AG04450 (cell line): ENCODE measurements at regions not wholly inside any gene's neighbourhood (a gene's known extent, or its start where the extent isn't known, plus 50 kb on each side); places are given as distances from the start of the nearest gene placed in this dataset.

Experiments used
- CTCF ChIA-PET: fragments of 300-600, 350-600 bp; formaldehyde crosslinking; extraction: SDS; loops from one replicate; lab custom pipeline; 2022; ENCODE audit warnings: antibody characterized with exemption, inconsistent platforms; lab: Charles Lee
- POLR2A ChIA-PET: fragments of 350-600 bp; formaldehyde crosslinking; extraction: SDS; loops from one replicate; lab custom pipeline; 2021; ENCODE audit warnings: antibody characterized with exemption, inconsistent platforms; lab: Yijun Ruan, JAX
- DNase-seq: peaks from one replicate; pipeline ENCODE4 v3.0.0-alpha.2; 2011; ENCODE audit warnings: low read depth, low spot score
- H3K27ac ChIP-seq: one replicate; pipeline ENCODE4 v1.5.1; 2012; ENCODE audit warnings: low read depth, low read length, control low read depth
- H3K27me3 ChIP-seq: one replicate; pipeline ENCODE4 v1.6.0; 2012; ENCODE audit warnings: low read length; ENCODE audit not compliant: control insufficient read depth, insufficient read depth
- H3K4me3 ChIP-seq: 2 replicates; pipeline ENCODE4 v1.5.1; 2011; ENCODE audit warnings: mild to moderate bottlenecking, low read depth, low read length, control low read depth
- H3K9me3 ChIP-seq: 2 replicates; pipeline ENCODE4 v1.5.1; 2012; ENCODE audit warnings: low read length; ENCODE audit not compliant: control insufficient read depth, insufficient read depth
- CTCF ChIP-seq: IDR thresholded peaks from 2 replicates; pipeline ENCODE4 v1.5.1; 2011; ENCODE audit warnings: low read depth, low read length, control low read depth, inconsistent platforms

- ChIA-PET CTCF (no interaction called here), POLR2A (no interaction called here)
- H3K27me3 ChIP-seq, result peaks cover 15% of the 10 kb centered on the region
- H3K27ac ChIP-seq, result no peak overlapping the region
- no peak for DNase-seq
- no peak overlapping the region for H3K4me3 ChIP-seq
- TF ChIP-seq CTCF, result no peak
- H3K9me3 ChIP-seq, result no peaks in the 10 kb centered on the region
Measured at GRCh38 chr2:38200598-38200997, 124.6 kb upstream of the CYP1B1 start.

GRCh38 chr2:38199127-38199526 is 123.2 kb upstream of the CYP1B1 start:
- H3K27me3 ChIP-seq, result peaks cover 16% of the 10 kb centered on the region
- no peak overlapping the region for H3K27ac ChIP-seq
- no peak overlapping the region for H3K4me3 ChIP-seq
- DNase-seq, result no peak
- POLR2A ChIA-PET, result no interaction called here
- no peak for TF ChIP-seq CTCF
- CTCF ChIA-PET, result no interaction called here
- no peaks in the 10 kb centered on the region for H3K9me3 ChIP-seq

- Histone ChIP-seq H3K27me3 (peaks cover 13% of the 10 kb centered on the region), H3K27ac (no peak overlapping the region), H3K9me3 (no peaks in the 10 kb centered on the region), H3K4me3 (no peak overlapping the region)
- no peak for DNase-seq
- CTCF ChIA-PET, result no interaction called here
- TF ChIP-seq CTCF, result no peak
- POLR2A ChIA-PET, result no interaction called here
Measured at GRCh38 chr2:38194751-38195150, 118.8 kb upstream of the CYP1B1 start.

- no peaks in the 10 kb centered on the region for H3K9me3 ChIP-seq
- no peak for TF ChIP-seq CTCF
- ChIA-PET CTCF (no interaction called here), POLR2A (no interaction called here)
- DNase-seq, result no peak
- no peak overlapping the region for H3K4me3 ChIP-seq
- H3K27me3 ChIP-seq, result peaks cover 6% of the 10 kb centered on the region
- no peak overlapping the region for H3K27ac ChIP-seq
Measured at GRCh38 chr2:38192976-38193375, 117.0 kb upstream of the CYP1B1 start.

GRCh38 chr2:38192046-38192445 is 116.1 kb upstream of the CYP1B1 start:
- CTCF ChIA-PET, result no interaction called here
- no peak for DNase-seq
- no peak for TF ChIP-seq CTCF
- Histone ChIP-seq H3K27ac (no peak overlapping the region), H3K4me3 (no peak overlapping the region), H3K27me3 (peaks cover 4% of the 10 kb centered on the region), H3K9me3 (no peaks in the 10 kb centered on the region)
- POLR2A ChIA-PET, result no interaction called here
